DND-41 (cell line): ENCODE measurements at regions not wholly inside any gene's neighbourhood (a gene's known extent, or its start where the extent isn't known, plus 50 kb on each side); places are given as distances from the start of the nearest gene placed in this dataset.

ENCODE experiments used
- ATAC-seq: fragments of 200-7000 bp; cut with Tn5 transposase; 3 replicates; pipeline ENCODE4 v1.9.1; 2021; ENCODE audit warnings: low read depth; ENCODE audit not compliant: insufficient read depth
- DNase-seq: peaks from one replicate; pipeline ENCODE4 v3.0.0-alpha.2; 2020
- H2AFZ ChIP-seq: 2 replicates; pipeline ENCODE4 v1.6.0; 2012; ENCODE audit warnings: low read depth, low read length
- H3K27ac ChIP-seq: 2 replicates; pipeline ENCODE4 v1.5.1; 2012; ENCODE audit warnings: low read length, inconsistent platforms
- H3K27me3 ChIP-seq: fragments of 200-600 bp; sonication (generic); 2 replicates; pipeline ENCODE4 v1.6.0; 2012; ENCODE audit warnings: low read length, mild to moderate bottlenecking, inconsistent platforms; ENCODE audit not compliant: insufficient read depth, poor library complexity
- H3K36me3 ChIP-seq: 2 replicates; pipeline ENCODE4 v1.5.1; 2012; ENCODE audit warnings: low read length, inconsistent platforms; ENCODE audit not compliant: insufficient read depth
- H3K4me1 ChIP-seq: 2 replicates; pipeline ENCODE4 v1.5.1; 2012; ENCODE audit warnings: mild to moderate bottlenecking, low read length; ENCODE audit not compliant: insufficient read depth
- H3K4me2 ChIP-seq: 2 replicates; pipeline ENCODE4 v1.6.0; 2012; ENCODE audit warnings: mild to moderate bottlenecking, moderate library complexity, low read length, inconsistent platforms; ENCODE audit not compliant: insufficient read depth
- H3K4me3 ChIP-seq, 2 experiments: fragments of 200-600 bp in 1 of 2; shearing (Covaris generic) in 1 of 2; 2 replicates each; pipeline ENCODE4 v1.5.1; 2012 to 2016; ENCODE audit warnings: inconsistent platforms in 2 of 2, low read length in 2 of 2, mild to moderate bottlenecking in 2 of 2, low read depth in 1 of 2, moderate library complexity in 1 of 2
- H3K79me2 ChIP-seq: 2 replicates; pipeline ENCODE4 v1.6.0; 2012; ENCODE audit warnings: low read length, inconsistent platforms; ENCODE audit not compliant: insufficient read depth
- H3K9ac ChIP-seq: 2 replicates; pipeline ENCODE4 v1.6.0; 2012; ENCODE audit warnings: low read depth, mild to moderate bottlenecking, inconsistent platforms, low read length, moderate library complexity
- H3K9me3 ChIP-seq: 2 replicates; pipeline ENCODE4 v1.5.1; 2012; ENCODE audit warnings: low read length, moderate library complexity, mild to moderate bottlenecking, inconsistent platforms; ENCODE audit not compliant: insufficient read depth, severe bottlenecking
- H4K20me1 ChIP-seq: 2 replicates; pipeline ENCODE4 v1.6.0; 2012; ENCODE audit warnings: low read length; ENCODE audit not compliant: insufficient read depth
- CTCF ChIP-seq: IDR thresholded peaks from 2 replicates; pipeline ENCODE4 v1.5.1; 2012; ENCODE audit warnings: borderline replicate concordance, low read length, moderate library complexity, mild to moderate bottlenecking; ENCODE audit not compliant: poor library complexity, severe bottlenecking; ENCODE audit errors: extremely low read depth
- EZH2 ChIP-seq: IDR thresholded peaks from 3 replicates; pipeline ENCODE4 v1.6.1; 2012; ENCODE audit warnings: borderline replicate concordance, low read depth, mild to moderate bottlenecking, moderate library complexity, low read length, inconsistent platforms; ENCODE audit not compliant: severe bottlenecking

GRCh38 chr13:37395544-37395943 lies 203.0 kb downstream of the POSTN start:
- Histone ChIP-seq H3K36me3 (no peaks in the 10 kb centered on the region), H3K27me3 (no peaks in the 10 kb centered on the region), H3K4me2 (no peak overlapping the region), H4K20me1 (no peaks in the 10 kb centered on the region), H3K79me2 (no peaks in the 10 kb centered on the region), H3K9ac (no peak overlapping the region), H3K27ac (no peak overlapping the region), H2AFZ (no peak overlapping the region), H3K4me3 (no peak overlapping the region), H3K4me1 (no peaks in the 10 kb centered on the region), H3K9me3 (peaks cover 3% of the 10 kb centered on the region)
- DNase-seq = no peak
- TF ChIP-seq EZH2 (no peak), CTCF (no peak)
- no peak for ATAC-seq

GRCh38 chr13:37392389-37392788 lies 206.2 kb downstream of the POSTN start:
- Histone ChIP-seq H3K4me3 (no peak overlapping the region), H3K27ac (no peak overlapping the region), H3K36me3 (no peaks in the 10 kb centered on the region), H3K4me1 (no peaks in the 10 kb centered on the region), H3K27me3 (no peaks in the 10 kb centered on the region), H3K4me2 (no peak overlapping the region), H2AFZ (no peak overlapping the region), H3K79me2 (no peaks in the 10 kb centered on the region), H4K20me1 (no peaks in the 10 kb centered on the region), H3K9me3 (peaks cover 3% of the 10 kb centered on the region), H3K9ac (no peak overlapping the region)
- no peak for DNase-seq
- no peak for ATAC-seq
- TF ChIP-seq EZH2 (no peak), CTCF (no peak)

DNA sequence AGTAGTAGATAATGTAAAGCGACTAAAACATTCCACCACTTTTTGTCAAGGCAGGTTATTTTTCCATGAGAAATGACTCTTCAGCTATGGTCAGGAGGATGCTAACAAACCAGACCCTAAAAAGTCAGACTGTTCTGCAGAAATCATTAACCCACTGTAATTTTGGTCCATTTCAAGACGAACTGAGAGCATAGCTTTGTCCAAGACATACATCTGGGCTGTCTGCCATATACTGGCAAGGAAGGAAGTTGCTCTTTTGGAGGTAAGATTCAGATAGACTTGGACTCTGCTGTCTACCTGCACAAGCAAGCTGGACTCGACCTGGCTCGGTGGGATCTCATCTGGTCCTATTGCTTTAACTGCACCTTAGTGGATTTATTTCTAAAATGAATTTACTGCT lies 207.8 kb downstream of the POSTN start:
- Histone ChIP-seq H3K4me2 (no peak overlapping the region), H3K79me2 (no peaks in the 10 kb centered on the region), H3K27ac (no peak overlapping the region), H3K9ac (no peak overlapping the region), H3K27me3 (no peaks in the 10 kb centered on the region), H4K20me1 (no peaks in the 10 kb centered on the region), H3K4me3 (no peak overlapping the region), H3K36me3 (no peaks in the 10 kb centered on the region), H3K9me3 (peaks cover 3% of the 10 kb centered on the region), H2AFZ (no peak overlapping the region), H3K4me1 (no peaks in the 10 kb centered on the region)
- ATAC-seq (no peak), DNase-seq (no peak)
- no peak for TF ChIP-seq EZH2
- TF ChIP-seq CTCF = no peak
